ENCODE measurements at regions not wholly inside any gene's neighbourhood (a gene's known extent, or its start where the extent isn't known, plus 50 kb on each side); places are given as distances from the start of the nearest gene placed in this dataset.

- Histone ChIP-seq H3K27me3 (no peaks in the 10 kb centered on the region), H3K4me1 (no peaks in the 10 kb centered on the region), H3K9me3 (no peaks in the 10 kb centered on the region), H3K27ac (no peak overlapping the region), H3K4me3 (no peak overlapping the region), H3K36me3 (no peaks in the 10 kb centered on the region), H3K9ac (ENCODE audit: low read depth in 2 of 2, low read length in 2 of 2) (no peak overlapping the region)
- no peak for DNase-seq
- TF ChIP-seq CTCF (IDR thresholded peaks at IDR 0.05), result no peak
- intact Hi-C loops (cut with DNase I), result no loop called here
Observed at GRCh38 chr1:87194271-87194774, 134.4 kb upstream of the LMO4 start.

GRCh38 chr1:87194856-87195255, 133.8 kb upstream of the LMO4 start:
- Histone ChIP-seq H3K36me3 (no peaks in the 10 kb centered on the region), H3K27me3 (no peaks in the 10 kb centered on the region), H3K9me3 (no peaks in the 10 kb centered on the region), H3K9ac (ENCODE audit: low read depth in 2 of 2, low read length in 2 of 2) (no peak overlapping the region), H3K4me1 (no peaks in the 10 kb centered on the region), H3K4me3 (no peak overlapping the region), H3K27ac (no peak overlapping the region)
- no peak for DNase-seq
- intact Hi-C loops (cut with DNase I), result no loop called here
- TF ChIP-seq CTCF (IDR thresholded peaks at IDR 0.05), result no peak

GRCh38 chr1:87196110-87196827, 132.4 kb upstream of the LMO4 start:
- H3K27me3 ChIP-seq, result no peaks in the 10 kb centered on the region
- intact Hi-C loops (cut with DNase I), result no loop called here
- no peak for DNase-seq
- TF ChIP-seq CTCF (IDR thresholded peaks at IDR 0.05), result no peak
- H3K36me3 ChIP-seq, result no peaks in the 10 kb centered on the region
- H3K27ac ChIP-seq, result no peak overlapping the region
- no peaks in the 10 kb centered on the region for H3K4me1 ChIP-seq
- no peak overlapping the region for H3K4me3 ChIP-seq
- no peak overlapping the region for H3K9ac ChIP-seq (ENCODE audit: low read depth in 2 of 2, low read length in 2 of 2)
- H3K9me3 ChIP-seq, result no peaks in the 10 kb centered on the region

GRCh38 chr1:87197156-87197555, 131.5 kb upstream of the LMO4 start:
- intact Hi-C loops (cut with DNase I), result no loop called here
- H3K4me3 ChIP-seq, result no peak overlapping the region
- DNase-seq, result no peak
- no peaks in the 10 kb centered on the region for H3K4me1 ChIP-seq
- H3K9me3 ChIP-seq, result no peaks in the 10 kb centered on the region
- H3K36me3 ChIP-seq, result no peaks in the 10 kb centered on the region
- H3K9ac ChIP-seq (ENCODE audit: low read depth in 2 of 2, low read length in 2 of 2), result no peak overlapping the region
- no peak overlapping the region for H3K27ac ChIP-seq
- TF ChIP-seq CTCF (IDR thresholded peaks at IDR 0.05), result no peak
- no peaks in the 10 kb centered on the region for H3K27me3 ChIP-seq

GRCh38 chr1:87197641-87198040, 131.0 kb upstream of the LMO4 start:
- Histone ChIP-seq H3K27ac (no peak overlapping the region), H3K27me3 (no peaks in the 10 kb centered on the region), H3K36me3 (no peaks in the 10 kb centered on the region), H3K9ac (ENCODE audit: low read depth in 2 of 2, low read length in 2 of 2) (no peak overlapping the region), H3K9me3 (no peaks in the 10 kb centered on the region), H3K4me3 (no peak overlapping the region), H3K4me1 (no peaks in the 10 kb centered on the region)
- no peak for TF ChIP-seq CTCF (IDR thresholded peaks at IDR 0.05)
- DNase-seq, result no peak
- intact Hi-C loops (cut with DNase I), result no loop called here
